Smooth muscle cell (in vitro differentiated cells): ENCODE measurements at regions not wholly inside any gene's neighbourhood (a gene's known extent, or its start where the extent isn't known, plus 50 kb on each side); places are given as distances from the start of the nearest gene placed in this dataset.

Experiments used
- DNase-seq: peaks from one replicate; lab custom pipeline; 2025; ENCODE audit not compliant: unreplicated experiment; lab: John Stamatoyannopoulos, UW
- H2AFZ ChIP-seq: fragments of 200-600 bp; sonication (generic); 2 replicates; pipeline ENCODE4 v1.6.0; 2016; ENCODE audit warnings: antibody characterized with exemption, low read depth, mild to moderate bottlenecking
- H3F3A ChIP-seq: fragments of 200-600 bp; sonication (generic); 2 replicates; pipeline ENCODE4 v1.6.0; 2017; ENCODE audit warnings: antibody characterized with exemption, low read depth
- H3K27ac ChIP-seq: fragments of 200-600 bp; sonication (generic); 2 replicates; pipeline ENCODE4 v1.5.1; 2016; ENCODE audit warnings: low read depth, mild to moderate bottlenecking
- H3K27me3 ChIP-seq: fragments of 200-600 bp; sonication (generic); 2 replicates; pipeline ENCODE4 v1.6.1; 2016; ENCODE audit warnings: low read depth, mild to moderate bottlenecking
- H3K36me3 ChIP-seq: fragments of 200-600 bp; sonication (generic); 2 replicates; pipeline ENCODE4 v1.5.1; 2016; ENCODE audit warnings: low read depth
- H3K4me1 ChIP-seq: fragments of 200-600 bp; sonication (generic); 2 replicates; pipeline ENCODE4 v1.5.1; 2016; ENCODE audit warnings: low read depth
- H3K4me2 ChIP-seq: fragments of 200-600 bp; sonication (generic); 2 replicates; pipeline ENCODE4 v1.6.0; 2016; ENCODE audit warnings: mild to moderate bottlenecking
- H3K4me3 ChIP-seq: fragments of 200-600 bp; sonication (generic); 2 replicates; pipeline ENCODE4 v1.5.1; 2016; ENCODE audit warnings: mild to moderate bottlenecking
- H3K79me2 ChIP-seq: fragments of 200-600 bp; sonication (generic); 2 replicates; pipeline ENCODE4 v1.6.0; 2016; ENCODE audit warnings: low read depth, mild to moderate bottlenecking
- H3K9ac ChIP-seq: fragments of 200-600 bp; sonication (generic); 2 replicates; pipeline ENCODE4 v1.6.0; 2016; ENCODE audit warnings: low read depth
- H3K9me3 ChIP-seq: fragments of 200-600 bp; sonication (generic); replicated peaks from 2 replicates; pipeline ENCODE4 v1.5.1; 2016; ENCODE audit warnings: low read depth
- H4K20me1 ChIP-seq: fragments of 200-600 bp; sonication (generic); 2 replicates; pipeline ENCODE4 v1.6.0; 2016; ENCODE audit warnings: low read depth
- whole genome bisulfite sequencing: methylation state at CpG from one replicate; pipeline ENCODE4 v1.1.7; 2016; ENCODE audit warnings: low lambda C conversion rate; 5-methylcytosine and 5-hydroxymethylcytosine counted together
- TF ChIP-seq, protein P1 (sequence below): fragments of 200-600 bp; sonication (generic); IDR thresholded peaks from 2 replicates; pipeline ENCODE4 v1.5.1; 2017; ENCODE audit warnings: borderline replicate concordance, mild to moderate bottlenecking, antibody characterized with exemption; ENCODE audit not compliant: insufficient read depth, poor library complexity, severe bottlenecking

DNA sequence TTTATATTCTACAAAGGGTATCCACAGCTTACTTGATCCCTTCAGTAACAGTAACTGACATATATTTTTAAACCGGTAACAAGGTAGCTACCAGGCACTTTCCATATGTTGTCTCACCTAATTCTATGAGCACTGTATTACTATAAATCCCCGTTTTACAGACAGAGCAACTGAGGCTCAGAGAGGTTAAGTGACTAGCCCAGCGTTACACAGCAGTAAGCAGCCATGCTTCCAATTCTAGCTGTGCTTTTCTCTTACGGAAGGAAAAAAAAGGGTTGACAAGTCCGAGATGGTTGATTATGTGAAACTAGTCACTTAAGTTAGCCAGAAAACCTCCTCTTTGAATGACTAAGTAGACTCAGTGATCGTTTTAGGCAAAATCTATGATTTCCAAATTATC, 187.3 kb upstream of the LHX5 start:
- no peak overlapping the region for H3K4me3 ChIP-seq
- H3K36me3 ChIP-seq: no peaks in the 10 kb centered on the region
- TF ChIP-seq, protein P1, sequence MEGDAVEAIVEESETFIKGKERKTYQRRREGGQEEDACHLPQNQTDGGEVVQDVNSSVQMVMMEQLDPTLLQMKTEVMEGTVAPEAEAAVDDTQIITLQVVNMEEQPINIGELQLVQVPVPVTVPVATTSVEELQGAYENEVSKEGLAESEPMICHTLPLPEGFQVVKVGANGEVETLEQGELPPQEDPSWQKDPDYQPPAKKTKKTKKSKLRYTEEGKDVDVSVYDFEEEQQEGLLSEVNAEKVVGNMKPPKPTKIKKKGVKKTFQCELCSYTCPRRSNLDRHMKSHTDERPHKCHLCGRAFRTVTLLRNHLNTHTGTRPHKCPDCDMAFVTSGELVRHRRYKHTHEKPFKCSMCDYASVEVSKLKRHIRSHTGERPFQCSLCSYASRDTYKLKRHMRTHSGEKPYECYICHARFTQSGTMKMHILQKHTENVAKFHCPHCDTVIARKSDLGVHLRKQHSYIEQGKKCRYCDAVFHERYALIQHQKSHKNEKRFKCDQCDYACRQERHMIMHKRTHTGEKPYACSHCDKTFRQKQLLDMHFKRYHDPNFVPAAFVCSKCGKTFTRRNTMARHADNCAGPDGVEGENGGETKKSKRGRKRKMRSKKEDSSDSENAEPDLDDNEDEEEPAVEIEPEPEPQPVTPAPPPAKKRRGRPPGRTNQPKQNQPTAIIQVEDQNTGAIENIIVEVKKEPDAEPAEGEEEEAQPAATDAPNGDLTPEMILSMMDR: no peak
- no peaks in the 10 kb centered on the region for H3K79me2 ChIP-seq
- 86% methylated on average over 6 of the region's 6 CpGs for WGBS
- peaks cover 7% of the 10 kb centered on the region for H3K4me1 ChIP-seq
- no peaks in the 10 kb centered on the region for H3K9me3 ChIP-seq
- no peak overlapping the region for H3K4me2 ChIP-seq
- H4K20me1 ChIP-seq: no peaks in the 10 kb centered on the region
- DNase-seq: no peak
- H3F3A ChIP-seq: no peaks in the 10 kb centered on the region
- no peak overlapping the region for H2AFZ ChIP-seq
- H3K27ac ChIP-seq: no peak overlapping the region
- peaks cover 5% of the 10 kb centered on the region for H3K27me3 ChIP-seq
- no peak overlapping the region for H3K9ac ChIP-seq

DNA sequence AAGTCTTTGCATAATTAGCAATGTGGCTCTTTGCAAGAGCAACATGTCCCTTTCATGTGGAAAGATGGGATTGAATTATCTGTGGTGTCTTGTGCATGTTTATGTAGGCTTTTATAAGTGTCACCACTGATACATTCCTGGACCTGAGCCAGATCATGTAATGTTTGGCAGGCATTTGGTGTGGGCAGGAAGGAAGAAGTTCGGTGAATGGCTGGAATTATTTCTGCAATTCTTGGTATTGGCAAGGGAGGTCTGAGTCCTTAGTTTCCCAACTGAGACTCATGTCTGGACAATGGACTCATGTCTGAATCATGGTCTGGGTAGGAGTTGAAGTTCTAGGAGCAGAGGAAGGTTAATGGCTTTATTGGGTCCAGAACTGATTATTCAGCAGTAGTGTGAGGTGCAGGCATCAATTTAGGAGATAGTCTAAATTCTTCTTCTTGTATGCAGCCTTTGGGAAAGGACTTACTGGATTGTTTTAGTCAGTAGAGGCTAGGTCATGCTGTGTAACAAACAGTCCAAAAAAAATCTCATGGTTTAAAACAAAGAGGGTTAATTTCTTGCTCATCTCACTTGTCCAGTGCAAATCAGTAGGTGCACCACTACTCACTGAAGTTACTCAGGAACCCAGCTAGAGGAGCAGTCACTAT, 186.5 kb upstream of the LHX5 start:
- H4K20me1 ChIP-seq: no peaks in the 10 kb centered on the region
- no peak overlapping the region for H3K4me2 ChIP-seq
- no peak overlapping the region for H3K27ac ChIP-seq
- TF ChIP-seq, protein P1: no peak
- H3K4me3 ChIP-seq: no peak overlapping the region
- H3K27me3 ChIP-seq: peaks cover 5% of the 10 kb centered on the region
- H3K36me3 ChIP-seq: no peaks in the 10 kb centered on the region
- 58% methylated on average over 1 of the region's 1 CpG for WGBS
- no peaks in the 10 kb centered on the region for H3K79me2 ChIP-seq
- no peak overlapping the region for H3K9ac ChIP-seq
- DNase-seq: no peak
- H3F3A ChIP-seq: no peaks in the 10 kb centered on the region
- no peak overlapping the region for H2AFZ ChIP-seq
- H3K4me1 ChIP-seq: peaks cover 5% of the 10 kb centered on the region
- H3K9me3 ChIP-seq: no peaks in the 10 kb centered on the region

DNA sequence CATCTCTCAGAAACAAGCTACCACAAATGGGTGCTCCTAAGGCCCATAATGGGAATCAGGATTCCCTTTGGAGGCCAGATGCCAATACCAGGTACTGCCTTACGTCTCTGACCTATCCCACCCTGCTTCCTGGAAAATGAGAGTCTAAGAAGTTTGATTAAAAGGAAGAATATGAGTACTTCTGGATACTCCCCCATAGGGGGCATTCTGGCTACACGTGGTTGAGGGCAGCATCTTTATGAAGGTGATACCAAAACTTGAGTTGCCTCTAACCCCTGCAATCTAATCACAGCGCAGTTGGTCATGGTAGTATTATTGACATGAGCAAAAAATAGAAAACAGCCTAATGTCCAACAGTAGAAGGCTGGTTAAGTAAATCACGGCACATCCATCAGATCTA, 184.2 kb upstream of the LHX5 start:
- H4K20me1 ChIP-seq: no peaks in the 10 kb centered on the region
- H3F3A ChIP-seq: no peaks in the 10 kb centered on the region
- H3K4me2 ChIP-seq: no peak overlapping the region
- no peak overlapping the region for H3K4me3 ChIP-seq
- TF ChIP-seq, protein P1: no peak
- H2AFZ ChIP-seq: no peak overlapping the region
- no peaks in the 10 kb centered on the region for H3K9me3 ChIP-seq
- WGBS: 79% methylated on average over 4 of the region's 4 CpGs
- H3K79me2 ChIP-seq: no peaks in the 10 kb centered on the region
- no peaks in the 10 kb centered on the region for H3K36me3 ChIP-seq
- H3K27me3 ChIP-seq: peaks cover 5% of the 10 kb centered on the region
- no peak overlapping the region for H3K9ac ChIP-seq
- H3K27ac ChIP-seq: no peak overlapping the region
- no peak for DNase-seq
- H3K4me1 ChIP-seq: no peaks in the 10 kb centered on the region

DNA sequence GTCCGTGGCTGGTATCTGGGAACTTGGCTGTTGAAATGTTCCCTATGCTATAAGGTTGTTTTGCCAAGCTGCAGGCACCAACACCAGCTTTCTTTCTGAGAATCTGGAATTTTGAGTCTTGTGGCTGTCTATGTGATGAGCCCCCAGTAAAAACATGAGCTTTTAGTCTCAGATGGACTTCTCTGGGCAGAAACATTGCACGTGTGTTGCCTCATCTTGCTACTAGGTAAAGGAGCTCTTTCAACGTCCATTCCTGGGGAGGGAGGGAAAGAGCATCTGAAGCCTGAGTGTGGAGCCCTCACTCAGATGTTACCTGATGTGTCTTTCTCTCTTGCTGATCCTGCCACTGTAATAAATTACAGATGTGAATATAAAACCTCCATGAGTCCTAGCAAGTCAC, 183.8 kb upstream of the LHX5 start:
- WGBS: 90% methylated on average over 3 of the region's 3 CpGs
- no peak for DNase-seq
- H3K9ac ChIP-seq: no peak overlapping the region
- H3K27ac ChIP-seq: no peak overlapping the region
- H3K4me3 ChIP-seq: no peak overlapping the region
- H4K20me1 ChIP-seq: no peaks in the 10 kb centered on the region
- H2AFZ ChIP-seq: no peak overlapping the region
- TF ChIP-seq, protein P1: no peak
- H3K36me3 ChIP-seq: no peaks in the 10 kb centered on the region
- no peak overlapping the region for H3K4me2 ChIP-seq
- no peaks in the 10 kb centered on the region for H3F3A ChIP-seq
- peaks cover 3% of the 10 kb centered on the region for H3K27me3 ChIP-seq
- H3K9me3 ChIP-seq: no peaks in the 10 kb centered on the region
- no peaks in the 10 kb centered on the region for H3K79me2 ChIP-seq
- no peaks in the 10 kb centered on the region for H3K4me1 ChIP-seq
